ENCODE measurements at regions not wholly inside any gene's neighbourhood (a gene's known extent, or its start where the extent isn't known, plus 50 kb on each side); places are given as distances from the start of the nearest gene placed in this dataset.

DNA sequence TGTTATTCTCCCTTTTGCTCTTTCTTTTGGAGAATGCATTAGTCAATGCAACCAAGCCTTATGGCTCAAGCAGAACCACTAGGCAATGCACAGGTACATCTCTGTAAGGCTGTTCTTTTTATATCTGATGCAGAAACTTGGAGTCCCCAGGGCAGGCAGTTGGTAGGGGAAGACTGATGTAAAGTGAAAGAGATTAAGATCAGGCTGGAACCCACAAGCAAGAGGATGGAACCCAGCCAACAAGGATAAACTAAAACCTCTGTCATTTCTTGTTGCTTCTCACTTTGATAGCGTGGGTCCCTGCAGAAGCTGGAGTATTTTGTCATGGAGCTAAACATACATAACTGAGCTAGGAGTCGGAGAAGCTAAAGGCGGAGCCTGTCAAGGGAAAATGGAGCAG is 142.9 kb downstream of the GPAM start:
- TF ChIP-seq, protein P1, sequence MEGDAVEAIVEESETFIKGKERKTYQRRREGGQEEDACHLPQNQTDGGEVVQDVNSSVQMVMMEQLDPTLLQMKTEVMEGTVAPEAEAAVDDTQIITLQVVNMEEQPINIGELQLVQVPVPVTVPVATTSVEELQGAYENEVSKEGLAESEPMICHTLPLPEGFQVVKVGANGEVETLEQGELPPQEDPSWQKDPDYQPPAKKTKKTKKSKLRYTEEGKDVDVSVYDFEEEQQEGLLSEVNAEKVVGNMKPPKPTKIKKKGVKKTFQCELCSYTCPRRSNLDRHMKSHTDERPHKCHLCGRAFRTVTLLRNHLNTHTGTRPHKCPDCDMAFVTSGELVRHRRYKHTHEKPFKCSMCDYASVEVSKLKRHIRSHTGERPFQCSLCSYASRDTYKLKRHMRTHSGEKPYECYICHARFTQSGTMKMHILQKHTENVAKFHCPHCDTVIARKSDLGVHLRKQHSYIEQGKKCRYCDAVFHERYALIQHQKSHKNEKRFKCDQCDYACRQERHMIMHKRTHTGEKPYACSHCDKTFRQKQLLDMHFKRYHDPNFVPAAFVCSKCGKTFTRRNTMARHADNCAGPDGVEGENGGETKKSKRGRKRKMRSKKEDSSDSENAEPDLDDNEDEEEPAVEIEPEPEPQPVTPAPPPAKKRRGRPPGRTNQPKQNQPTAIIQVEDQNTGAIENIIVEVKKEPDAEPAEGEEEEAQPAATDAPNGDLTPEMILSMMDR (IDR thresholded peaks at IDR 0.05), result no peak

DNA sequence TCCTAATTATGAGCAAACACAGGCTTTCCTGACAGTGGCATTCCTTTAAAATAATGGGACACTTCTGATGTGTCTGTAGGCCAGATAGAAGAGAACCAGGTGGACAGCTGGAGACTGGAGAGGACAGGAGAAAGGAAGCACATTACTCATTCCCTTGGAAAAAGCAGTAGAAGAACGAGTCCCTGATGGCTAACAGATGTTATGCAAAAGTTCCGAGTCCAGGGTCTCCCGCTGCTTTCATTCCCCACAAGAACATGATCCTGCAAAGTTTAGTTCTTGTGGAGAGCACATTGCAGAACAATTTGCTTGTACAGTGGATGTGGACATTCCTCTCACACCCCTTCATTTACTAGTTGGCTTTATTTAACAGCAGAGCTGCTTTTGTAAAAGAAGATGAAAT is 137.6 kb downstream of the GPAM start:
- TF ChIP-seq, protein P1 (IDR thresholded peaks at IDR 0.05), result no peak

DNA sequence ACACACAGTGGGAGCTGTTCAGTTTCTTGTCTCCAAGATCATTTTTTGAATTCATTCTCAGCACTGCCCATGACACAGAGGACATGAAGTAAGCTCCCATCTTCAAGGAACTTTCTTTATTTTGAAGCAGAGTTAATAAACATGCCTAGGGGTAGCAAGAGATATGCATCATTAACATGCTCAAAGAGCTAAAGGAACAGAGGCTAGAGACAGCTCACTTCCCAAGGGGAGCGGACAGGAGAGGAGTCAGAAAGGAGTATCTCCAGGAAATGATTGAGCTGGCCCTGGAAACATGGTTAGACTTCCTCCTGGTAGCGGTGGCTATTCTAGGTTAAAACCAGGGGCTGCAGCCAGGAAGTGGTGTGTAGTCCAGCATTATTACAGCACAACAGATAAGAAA is 135.9 kb downstream of the GPAM start:
- TF ChIP-seq, protein P1 (IDR thresholded peaks at IDR 0.05), result no peak

DNA sequence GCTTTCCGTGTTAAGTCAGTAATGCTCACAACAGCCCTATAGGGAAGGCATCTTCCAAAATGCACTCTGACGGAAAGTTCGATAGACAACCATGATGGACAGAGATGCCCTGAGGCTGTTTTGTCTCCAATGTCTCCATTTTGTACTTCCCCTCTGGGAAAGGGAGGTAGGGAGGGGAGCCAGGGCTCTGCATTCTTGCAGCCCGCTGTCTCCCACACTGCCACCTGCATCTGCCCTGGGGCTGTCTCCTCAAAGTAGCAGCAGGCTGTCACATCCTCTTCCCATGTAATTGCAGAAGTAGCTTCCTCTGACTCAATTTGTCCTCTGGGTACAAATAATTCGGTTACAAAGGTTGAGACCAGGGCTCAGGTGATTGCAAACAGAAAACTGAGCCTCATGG is 131.4 kb downstream of the GPAM start:
- TF ChIP-seq, protein P1 (IDR thresholded peaks at IDR 0.05), result no peak

DNA sequence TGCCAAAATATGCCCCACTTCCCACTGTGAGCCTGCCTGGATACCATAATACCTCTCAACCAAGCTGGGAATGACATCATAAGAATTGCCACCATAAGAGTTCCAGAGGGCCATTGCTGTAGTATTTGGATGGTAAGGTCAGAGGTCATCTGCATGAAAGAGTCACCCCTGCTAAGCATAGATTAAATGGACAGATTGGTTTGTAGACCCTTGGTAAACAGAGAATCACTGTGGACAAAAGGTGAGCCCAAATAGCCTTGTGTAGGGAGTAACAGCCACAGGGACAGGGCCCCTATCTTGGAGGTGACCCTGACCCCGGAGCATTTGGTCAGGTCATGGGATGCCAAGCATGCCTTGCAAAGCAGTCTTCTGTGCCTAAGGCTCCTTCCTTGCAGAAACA is 129.7 kb downstream of the GPAM start:
- TF ChIP-seq, protein P1 (IDR thresholded peaks at IDR 0.05), result no peak

DNA sequence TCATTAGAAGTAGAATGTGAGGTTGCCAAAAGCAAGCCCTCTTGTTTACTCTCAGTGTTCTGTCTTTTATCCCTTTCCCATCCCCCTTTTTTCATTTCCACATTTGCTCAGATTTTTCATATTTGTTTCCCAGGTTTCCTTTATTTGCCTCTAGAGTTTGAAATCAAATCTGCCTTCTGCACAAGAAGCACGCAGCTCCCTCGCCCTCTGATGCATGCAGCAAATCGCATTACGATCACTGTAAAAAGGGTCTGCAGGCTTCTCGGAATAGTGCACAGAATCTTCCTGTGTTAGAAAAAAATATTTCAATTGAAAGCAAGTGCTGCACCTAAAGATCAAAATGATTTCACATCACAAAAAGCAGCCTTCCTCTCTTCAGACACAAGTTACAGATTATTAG is 129.0 kb downstream of the GPAM start:
- TF ChIP-seq, protein P1 (IDR thresholded peaks at IDR 0.05), result no peak

DNA sequence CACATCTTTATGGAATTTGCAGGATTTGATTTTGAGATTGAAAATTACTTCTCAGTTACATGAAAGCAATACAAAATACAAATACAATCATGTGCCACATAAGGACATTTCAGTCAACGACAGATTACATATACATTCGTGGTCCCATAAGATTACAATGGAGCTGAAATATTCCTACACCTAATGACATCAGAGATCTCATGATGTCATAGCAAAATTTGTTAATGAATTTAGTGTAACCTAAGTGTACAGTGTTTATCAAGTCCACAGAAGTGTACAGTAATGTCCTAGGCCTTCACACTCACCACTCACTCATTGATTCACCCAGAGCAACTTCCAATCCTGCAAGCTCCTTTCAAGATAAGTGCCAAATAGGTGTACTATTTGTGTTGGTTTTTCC is 126.5 kb downstream of the GPAM start:
- TF ChIP-seq, protein P1 (IDR thresholded peaks at IDR 0.05), result no peak

DNA sequence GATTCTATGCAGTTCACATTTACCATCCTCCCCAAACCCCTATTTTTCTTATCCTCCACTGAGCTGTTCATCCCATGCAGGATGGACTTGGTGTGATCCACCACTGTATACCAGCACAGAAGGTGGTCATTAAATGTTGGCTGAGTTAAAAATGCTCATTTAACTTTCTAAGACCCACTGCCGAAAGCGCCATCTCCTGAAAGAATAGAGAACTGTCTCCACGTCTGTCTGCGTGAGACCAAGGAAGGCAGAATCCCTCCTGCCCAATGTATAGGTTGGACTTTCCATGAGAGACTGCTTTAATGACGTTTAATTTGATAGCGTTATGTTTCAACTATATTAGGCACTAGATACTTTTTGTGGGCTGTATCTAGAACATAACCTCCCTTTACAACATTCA is 124.3 kb downstream of the GPAM start:
- TF ChIP-seq, protein P1 (IDR thresholded peaks at IDR 0.05), result no peak

All from LNCAP (cell line).